ENCODE measurements at regions not wholly inside any gene's neighbourhood (a gene's known extent, or its start where the extent isn't known, plus 50 kb on each side); places are given as distances from the start of the nearest gene placed in this dataset.
"Not testable (repeated sequence)": the region's sequence is repeated elsewhere in the genome, so short reads cannot be mapped to it uniquely, and the experiment has no call there.

- peak; percentile 18 for DNase-seq
Observed at GRCh38 chr3:4897765-4898453, 81.3 kb upstream of the BHLHE40 start.

DNA sequence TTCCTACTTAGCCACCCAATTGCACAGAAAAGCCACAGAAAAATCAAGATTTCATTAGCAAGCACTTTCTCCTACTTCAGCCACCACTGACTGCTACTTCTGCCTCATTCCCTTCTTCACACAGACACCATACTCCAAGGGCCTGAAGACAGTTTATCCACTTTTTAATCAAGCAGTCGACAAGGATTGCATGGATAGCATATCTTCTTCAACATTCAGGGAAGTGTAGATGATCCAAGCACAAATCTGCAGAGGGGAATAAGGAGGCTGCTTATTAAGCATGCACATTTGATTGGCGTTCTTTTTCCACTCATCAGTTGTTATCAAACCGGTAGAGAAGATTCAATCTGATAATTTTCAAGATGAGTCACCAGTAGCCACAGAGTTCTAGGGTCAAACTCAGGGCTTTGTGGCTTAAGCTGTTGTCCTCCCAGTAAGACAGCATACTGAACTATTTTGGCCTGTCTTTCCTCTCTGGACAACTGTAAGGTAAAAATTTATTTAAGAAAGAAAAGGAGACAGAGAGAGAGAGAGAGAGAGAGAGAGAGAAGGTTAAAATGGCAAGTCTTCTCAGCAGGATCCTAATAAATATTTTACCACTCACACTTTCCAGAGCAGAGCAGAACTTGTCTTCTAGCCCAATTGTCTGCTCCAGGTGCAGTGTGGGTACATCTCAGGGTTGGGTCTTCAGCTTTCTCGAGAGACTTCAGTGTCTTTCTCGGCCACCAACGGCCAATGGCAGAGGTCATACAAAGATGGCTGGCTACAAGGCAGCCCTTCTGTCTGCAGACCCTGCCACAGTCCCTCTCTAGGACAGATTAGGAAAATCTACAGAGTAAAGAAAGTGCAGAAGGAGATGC, 80.6 kb upstream of the BHLHE40 start:
- peak; percentile 7 for DNase-seq

DNA sequence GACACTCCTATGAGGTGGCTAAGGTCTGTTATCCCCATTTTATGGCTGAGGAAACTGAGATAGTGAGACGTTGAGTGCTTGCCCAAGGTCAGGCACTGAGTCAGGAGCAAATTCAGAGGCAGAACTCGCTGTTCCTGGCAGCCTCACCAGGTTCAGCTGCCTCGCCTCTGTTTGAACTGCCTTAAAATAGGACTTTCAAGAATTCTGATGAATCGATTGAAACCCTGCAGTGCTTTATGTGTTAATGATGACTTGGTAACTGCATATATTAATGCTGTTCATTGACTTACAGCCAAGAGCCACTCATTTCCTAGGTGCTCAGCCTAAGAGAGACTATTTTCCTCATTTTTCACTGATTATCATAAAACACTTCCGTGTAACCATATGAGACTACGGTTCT, 79.5 kb upstream of the BHLHE40 start:
- no peak for DNase-seq

GRCh38 chr3:4900298-4900697, 78.9 kb upstream of the BHLHE40 start:
- no peak for DNase-seq

GRCh38 chr3:4904811-4905695, 74.2 kb upstream of the BHLHE40 start:
- DNase-seq = peak; percentile 12

GRCh38 chr3:4906107-4906621, 73.1 kb upstream of the BHLHE40 start:
- peak; percentile 19 for DNase-seq

DNA sequence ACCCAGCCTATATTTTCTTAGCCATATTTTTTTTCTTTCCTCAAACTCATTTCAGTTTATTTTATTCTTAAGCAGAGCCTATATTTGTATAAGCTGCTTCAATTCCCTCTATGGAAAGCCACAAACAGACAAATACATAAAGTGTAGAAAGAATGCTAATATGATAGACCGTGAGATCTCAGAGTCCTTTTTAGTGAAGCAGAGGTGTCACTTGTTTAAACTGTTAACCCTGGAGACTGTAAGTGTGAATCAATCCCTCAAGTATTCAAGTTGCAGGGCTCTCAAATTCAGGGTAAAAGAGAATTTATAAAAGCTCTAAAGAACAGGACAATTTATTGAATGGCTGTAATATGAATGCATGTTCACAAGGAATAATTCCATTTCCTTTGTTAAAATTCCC, 72.2 kb upstream of the BHLHE40 start:
- no peak for DNase-seq

DNA sequence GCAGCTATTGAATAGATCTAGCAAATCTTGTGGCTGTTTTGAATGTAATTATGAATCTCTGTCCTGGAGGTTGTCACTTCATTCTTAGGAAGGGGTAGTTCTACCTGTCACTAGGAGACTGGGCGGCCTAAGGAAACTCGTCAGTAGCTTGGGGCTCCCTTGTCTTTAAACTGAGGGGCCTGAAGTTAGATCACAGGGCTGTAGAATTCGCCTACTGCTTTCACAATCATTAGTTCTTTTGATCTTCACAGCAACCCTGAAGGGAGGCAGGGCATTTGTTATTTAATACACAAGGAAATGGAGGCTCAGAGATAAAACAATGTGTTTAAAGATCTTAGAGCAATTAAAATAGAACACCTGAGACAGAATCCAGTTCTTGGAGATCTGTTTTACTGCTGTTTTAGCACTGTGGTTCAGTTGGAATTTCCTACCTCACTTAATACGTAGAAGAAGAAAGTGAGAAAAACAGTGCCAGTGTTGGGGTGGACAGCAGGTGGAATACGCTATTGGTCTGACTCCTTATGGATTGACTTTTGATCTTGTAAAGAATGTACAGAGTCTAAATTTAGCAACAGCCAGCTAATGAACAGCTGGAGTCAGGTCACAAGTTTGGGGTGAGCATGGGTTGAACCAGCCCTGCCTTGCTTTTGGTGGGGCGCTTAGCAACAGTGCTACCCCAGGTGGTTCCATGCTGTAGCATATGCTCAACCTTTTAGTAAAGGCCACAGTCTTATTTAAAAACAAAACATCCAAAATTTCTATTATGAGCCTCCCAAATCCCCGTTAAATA, 71.4 kb upstream of the BHLHE40 start:
- DNase-seq = no peak

- DNase-seq = no peak
Observed at GRCh38 chr3:4908433-4909156, 70.6 kb upstream of the BHLHE40 start.

GRCh38 chr3:4914464-4914863, 64.8 kb upstream of the BHLHE40 start:
- no peak for DNase-seq

DNA sequence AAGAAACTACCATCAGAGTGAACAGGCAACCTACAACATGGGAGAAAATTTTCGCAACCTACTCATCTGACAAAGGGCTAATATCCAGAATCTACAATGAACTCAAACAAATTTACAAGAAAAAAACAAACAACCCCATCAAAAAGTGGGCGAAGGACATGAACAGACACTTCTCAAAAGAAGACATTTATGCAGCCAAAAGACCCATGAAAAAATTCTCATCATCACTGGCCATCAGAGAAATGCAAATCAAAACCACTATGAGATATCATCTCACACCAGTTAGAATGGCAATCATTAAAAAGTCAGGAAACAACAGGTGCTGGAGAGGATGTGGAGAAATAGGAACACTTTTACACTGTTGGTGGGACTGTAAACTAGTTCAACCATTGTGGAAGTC, 57.6 kb upstream of the BHLHE40 start:
- DNase-seq = not testable (repeated sequence)

- DNase-seq = no peak
Observed at GRCh38 chr3:4926892-4927291, 52.3 kb upstream of the BHLHE40 start.

DNA sequence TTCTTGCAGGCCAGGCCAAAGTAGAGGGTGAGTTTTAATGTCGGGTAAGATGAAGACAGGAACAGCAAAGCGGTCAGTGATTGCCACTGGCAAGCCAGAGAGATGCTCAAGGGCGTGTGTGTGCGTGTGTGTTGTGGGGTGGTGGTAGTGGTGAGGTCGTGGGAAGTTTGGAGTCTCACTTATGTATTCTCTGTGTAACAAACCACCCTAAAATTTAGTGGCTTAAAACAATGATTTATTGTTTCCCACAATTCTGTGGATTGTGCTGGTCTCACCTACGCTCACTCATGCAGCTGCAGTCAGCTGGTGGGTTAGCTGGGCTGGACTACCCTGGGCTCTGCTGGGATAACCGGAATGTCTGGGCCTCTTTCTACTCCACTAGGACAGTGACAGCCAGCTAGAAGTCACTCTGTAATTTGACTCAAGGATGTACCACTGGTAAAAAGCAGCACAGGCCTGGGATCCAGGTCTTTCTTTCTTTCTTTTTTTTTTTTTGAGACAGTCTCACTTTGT, 50.9 kb upstream of the BHLHE40 start:
- DNase-seq = no peak

Measured in fibroblast of skin of back (primary cell).